HG03103 (cell line): ENCODE measurements at regions not wholly inside any gene's neighbourhood (a gene's known extent, or its start where the extent isn't known, plus 50 kb on each side); places are given as distances from the start of the nearest gene placed in this dataset.
"Not testable (repeated sequence)": the region's sequence is repeated elsewhere in the genome, so short reads cannot be mapped to it uniquely, and the experiment has no call there.

Experiments used
- ATAC-seq: cut with Tn5 transposase; IDR thresholded peaks from one replicate; pipeline ENCODE4 v1.9.1; 2021; ENCODE audit warnings: low read depth; ENCODE audit not compliant: unreplicated experiment

DNA sequence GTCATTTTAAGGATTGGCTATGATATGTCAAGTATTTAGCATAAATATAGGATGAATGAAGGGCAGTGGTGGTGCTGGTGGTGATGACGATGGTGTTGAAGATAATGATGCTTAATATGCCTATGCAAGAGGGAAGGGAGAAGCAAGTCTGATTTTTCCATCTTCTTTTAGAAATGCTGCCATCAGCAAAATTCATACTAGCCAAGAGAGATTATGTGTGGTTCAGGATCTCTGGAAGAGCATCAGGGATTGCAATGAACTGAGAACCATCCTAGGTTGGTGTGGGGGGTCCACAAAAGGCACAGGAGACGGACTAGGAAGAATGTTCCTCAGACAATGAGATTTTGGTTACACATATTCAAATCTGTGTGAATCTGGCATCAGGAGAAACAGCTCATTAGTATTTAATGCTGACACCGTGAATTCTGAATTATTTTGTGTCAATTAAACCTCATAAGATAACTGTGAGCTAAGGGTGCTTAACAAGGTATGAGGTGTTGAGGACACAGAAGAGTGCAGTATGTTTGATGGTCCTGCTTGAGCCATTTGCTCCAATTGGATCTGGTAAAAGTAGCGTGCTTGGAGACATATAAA lies 1120.8 kb upstream of the GOT2 start:
- no peak for ATAC-seq

DNA sequence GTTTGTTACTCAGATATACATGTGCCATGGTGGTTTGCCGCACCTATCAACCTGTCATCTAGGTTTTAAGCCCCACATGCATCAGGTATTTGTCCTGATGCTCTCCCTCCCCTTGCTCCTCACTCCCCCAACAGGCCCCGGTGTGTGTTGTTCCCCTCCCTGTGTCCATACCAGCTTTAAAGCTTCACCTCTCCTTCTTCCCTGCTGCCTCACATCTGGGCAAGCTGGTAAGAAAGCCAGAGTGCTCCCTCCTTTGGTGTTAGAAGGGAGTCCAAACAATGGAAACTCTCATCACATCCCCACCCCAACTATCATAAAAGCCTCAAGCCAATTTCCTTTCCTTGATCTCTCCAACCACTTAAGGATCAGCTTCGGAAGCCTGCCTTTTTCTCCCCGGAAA lies 1115.6 kb upstream of the GOT2 start:
- ATAC-seq, result no peak

DNA sequence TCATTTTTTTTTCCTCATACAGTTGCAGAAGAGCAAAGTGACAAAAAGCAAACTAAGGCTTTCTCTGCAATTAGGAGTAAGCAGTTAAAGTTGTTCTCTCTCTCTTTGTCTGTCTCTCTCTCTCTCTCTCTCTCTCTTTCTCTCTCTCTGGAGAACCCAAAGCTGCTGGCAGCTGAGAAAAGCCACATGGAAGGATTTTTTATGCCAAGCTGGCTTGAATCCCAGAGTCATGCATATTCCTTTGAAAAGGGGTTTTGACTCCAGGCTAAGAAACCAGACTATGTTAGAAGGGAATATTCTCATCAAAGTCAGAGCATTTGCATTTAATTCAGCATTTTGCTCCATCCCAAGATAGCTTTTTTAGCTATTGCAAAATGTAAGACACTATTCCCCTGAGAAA lies 1114.2 kb upstream of the GOT2 start:
- no peak for ATAC-seq

DNA sequence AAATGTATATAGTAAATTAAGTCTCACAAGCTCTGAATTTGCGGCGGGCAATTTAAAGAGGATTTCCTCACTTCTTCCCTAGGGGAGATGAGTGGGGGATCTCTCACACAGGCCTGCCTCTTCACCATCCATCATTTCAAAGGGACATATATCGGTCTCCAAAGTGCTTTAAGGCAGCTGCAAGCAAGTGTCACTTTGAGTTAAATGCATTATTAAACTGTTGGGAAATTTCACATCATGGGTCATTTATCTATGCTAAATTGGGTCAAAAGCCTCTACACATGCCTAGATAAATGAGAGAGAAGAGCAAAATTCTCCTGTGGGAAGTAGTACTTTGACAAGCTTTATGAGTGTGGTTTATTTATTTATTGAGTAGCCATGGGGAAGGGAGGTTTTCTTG lies 1106.1 kb upstream of the GOT2 start:
- no peak for ATAC-seq

DNA sequence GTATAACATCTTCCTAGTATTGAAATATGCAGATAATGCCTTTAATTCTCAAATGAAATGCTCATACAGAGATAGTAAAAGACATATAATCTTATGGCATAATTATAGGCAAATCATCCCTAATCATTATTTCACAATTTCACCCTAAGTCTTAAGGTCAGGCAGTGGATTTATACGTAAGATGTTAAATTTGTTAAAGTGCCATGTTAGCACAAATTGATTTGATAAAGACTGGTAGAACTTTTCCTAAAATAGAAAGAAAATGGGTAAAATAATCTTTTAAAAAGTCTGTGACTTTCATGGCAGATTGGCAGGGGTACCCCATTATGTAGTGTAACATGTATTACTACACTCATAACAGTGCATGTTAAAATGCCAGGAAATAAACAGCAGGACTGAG lies 1092.7 kb upstream of the GOT2 start:
- ATAC-seq, result no peak

DNA sequence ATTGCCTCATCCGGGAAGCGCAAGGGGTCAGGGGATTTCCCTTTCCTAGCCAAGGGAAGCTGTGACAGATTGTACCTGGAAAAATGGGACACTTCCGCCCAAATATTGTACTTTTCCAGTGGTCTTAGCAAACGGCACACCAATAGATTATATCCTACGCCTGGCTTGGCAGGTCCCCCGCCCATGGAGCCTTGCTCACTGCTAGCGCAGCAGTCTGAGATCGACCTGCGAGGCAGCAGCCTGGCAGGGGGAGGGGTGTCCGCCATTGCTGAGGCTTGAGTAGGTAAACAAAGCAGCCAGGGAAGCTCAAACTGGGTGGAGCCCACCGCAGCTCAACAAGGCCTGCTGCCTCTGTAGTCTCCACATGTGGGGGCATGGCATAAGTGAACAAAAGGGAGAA lies 1075.4 kb upstream of the GOT2 start:
- ATAC-seq, result not testable (repeated sequence)

DNA sequence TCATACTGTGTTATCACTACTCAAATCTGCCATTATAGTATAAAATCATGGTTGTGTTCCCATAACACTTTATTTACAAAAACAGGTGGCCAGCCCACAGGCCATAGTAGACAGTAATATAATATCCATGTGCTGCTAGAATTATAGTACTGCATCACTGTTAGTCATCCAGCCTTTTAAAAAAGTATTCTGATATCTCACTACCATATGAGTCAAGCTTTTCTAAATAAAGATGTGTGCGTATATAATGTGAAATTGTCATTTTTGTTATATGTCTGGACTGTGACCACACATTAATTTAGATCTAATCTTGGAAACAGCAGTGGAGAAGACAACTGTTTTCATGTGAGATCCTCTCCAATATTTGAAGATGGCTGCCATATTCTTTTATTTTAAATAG lies 1049.1 kb upstream of the GOT2 start:
- no peak for ATAC-seq

DNA sequence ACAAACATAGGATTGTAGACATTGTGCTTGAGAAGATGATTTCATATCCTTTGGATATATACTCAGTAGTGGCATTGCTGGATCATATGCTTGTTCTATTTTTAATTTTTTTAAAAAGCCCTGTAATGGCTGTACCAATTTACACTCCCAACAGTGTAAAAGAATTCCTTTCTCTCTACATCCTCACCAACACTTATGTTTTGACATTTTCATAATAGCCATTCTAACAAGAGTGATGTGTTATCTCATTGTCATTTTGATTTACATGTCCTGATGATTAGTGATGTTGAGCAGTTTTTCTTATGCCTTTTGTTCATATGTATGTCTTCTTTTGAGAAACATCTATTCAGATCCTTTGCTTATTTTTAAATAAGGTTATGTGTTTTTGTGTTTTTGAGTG lies 1039.2 kb upstream of the GOT2 start:
- ATAC-seq, result no peak

DNA sequence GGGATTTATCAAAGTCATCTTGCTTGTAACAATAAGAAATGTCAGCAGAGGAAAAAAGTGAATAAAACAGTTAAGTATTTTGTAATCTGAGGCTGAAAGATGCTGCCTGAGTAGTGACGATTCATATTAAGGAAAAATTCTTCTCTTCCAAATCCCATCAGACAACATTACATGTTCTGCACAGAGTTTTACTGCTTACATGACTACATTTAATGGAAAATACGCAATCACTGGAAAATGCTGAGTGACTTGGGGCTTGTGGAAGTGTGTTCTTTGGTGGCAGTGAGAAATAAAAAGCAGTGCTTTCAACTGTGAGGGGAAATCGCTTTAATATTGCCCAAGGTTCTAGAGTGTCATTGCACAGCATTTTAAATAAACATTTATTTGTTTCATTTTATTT lies 1025.2 kb upstream of the GOT2 start:
- no peak for ATAC-seq

DNA sequence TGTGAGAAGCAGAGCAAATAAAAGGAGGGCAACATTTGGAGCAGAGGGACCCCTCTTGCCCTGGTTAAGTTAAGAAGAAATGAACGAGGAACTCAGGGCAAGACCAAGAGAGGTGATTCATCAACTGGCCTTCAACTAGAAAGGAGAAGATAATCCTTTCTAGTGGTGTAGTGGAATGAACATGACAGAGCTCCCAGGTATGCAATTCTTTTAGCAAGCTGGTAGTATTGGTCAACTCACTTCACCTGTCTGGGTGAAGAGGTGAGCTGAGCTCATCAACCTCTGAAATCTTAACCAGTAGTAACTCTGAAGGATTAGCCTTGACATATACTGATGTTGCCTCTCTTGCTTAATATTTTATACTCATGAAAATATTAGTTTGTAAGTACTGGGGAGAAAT lies 1024.7 kb upstream of the GOT2 start:
- no peak for ATAC-seq

DNA sequence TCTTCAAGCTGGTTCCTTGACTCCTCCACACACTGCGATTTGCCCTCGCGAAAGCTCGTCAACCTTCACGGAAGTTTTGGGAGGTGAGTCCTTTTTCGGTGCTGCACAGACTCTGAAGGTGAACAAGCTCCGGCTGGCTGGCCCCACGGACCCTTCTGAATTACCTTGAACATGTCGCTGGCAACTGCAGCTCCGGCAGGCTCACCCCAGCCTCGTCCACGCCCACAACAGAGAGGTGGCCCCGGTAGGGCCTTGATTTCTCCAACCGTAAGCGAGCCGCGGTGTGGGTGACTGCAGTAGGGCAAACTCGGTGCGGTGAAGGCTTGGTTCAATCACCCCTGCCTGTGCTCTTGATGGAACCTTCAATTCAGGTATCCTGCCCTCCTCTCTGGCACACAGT lies 1020.7 kb upstream of the GOT2 start:
- ATAC-seq, result no peak

DNA sequence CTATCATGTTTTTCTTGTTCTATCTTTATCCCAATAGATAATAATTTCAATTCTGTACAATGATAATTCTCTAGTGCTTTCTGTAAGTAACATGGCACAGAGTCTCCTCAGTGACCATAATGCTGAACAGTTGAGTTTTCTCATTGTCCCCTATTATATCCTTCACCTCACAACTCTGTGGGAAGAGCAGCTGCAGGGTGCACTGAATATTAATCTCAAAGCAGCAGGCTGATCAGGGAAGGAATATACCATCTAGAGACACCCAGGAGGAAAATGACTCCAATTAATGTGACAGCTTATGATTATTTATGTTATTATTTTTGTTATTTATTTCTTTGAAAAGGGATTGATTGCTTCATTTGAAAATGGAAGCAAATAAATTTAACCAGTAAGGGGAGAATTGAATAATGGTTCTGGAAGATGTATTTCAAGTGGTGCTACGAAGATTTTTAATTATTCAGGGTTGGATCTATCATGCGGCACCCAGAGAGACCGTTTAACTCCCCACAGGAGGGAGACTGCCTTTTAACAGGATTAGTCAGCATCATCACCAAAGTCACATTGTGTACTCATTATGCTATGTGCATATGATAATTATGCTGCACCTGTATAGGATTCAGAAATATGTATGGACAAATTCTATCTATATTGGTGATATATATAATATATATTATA lies 1015.7 kb upstream of the GOT2 start:
- ATAC-seq, result no peak

DNA sequence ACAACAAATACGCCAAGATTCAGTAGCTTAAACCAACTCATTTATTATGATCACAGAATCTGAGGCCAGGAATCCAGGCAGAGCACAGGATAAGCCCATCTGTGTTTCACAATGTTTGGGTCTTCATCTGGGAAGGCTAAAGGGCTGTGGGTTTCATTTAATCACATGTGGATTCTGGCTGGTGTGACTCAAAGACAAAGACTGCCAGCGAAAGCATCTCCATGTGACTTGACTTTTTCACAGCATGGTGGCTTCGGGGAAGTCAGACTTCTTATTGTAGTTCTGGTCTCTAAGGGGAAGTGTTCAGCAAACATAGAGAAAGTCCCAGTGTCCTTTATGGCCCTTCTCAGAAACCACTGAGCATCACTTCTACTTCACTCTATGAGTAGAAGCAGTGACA lies 1014.4 kb upstream of the GOT2 start:
- ATAC-seq, result no peak

DNA sequence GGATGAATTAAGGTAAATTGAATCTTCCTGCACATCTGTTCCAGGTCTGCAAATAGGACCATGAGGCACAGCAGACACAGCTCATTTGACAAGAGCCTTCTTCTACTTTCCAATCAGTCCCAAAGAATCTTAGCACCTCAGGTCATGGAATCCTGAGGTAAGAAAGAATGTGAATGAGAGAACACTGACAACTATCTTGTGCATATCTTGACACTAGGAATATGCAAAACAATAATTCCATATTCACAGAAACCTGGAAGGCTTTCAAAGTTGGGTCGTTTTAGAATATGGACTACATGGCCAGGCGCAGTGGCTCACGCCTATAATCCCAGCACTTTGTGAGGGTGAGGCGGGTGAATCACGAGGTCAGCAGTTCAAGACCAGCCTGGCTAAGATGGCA lies 1009.4 kb upstream of the GOT2 start:
- ATAC-seq, result no peak

DNA sequence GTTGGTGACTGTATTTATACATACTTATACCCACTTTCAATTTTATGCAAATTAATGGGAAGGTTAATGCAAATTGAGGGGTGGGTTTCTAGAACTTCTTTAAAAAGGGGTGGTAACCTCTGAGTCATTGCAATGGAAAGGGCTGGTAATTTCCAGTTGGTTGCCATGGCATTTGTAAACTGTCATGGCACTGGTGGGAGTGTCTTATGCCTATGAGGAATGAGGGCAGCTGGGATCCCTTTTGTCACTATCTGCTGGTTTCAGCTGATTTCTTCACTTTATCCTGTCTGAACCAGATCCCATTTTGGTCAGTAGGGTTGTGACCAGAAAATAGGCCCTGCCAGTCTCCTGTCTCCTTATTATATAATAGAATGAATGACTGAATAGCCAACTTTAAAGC lies 1006.7 kb upstream of the GOT2 start:
- ATAC-seq, result no peak

DNA sequence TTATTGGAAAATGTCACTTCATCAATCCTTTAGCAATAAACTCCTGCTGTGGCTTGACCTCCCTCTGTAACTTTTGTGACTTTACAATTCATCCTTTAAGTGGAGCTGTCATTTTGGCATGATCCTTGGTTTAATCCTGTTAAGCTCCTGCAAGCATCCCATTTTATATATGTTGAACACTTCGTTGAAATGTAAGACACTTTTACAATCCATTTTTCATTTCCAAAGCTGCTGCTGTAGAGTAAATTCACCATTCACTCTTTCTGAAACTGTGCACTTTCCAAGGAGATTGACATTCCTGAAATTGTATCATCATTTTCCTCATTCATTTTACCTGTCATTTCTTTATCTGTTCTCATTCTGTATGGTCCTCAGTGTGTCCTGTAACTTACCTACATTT lies 1003.2 kb upstream of the GOT2 start:
- ATAC-seq, result no peak

DNA sequence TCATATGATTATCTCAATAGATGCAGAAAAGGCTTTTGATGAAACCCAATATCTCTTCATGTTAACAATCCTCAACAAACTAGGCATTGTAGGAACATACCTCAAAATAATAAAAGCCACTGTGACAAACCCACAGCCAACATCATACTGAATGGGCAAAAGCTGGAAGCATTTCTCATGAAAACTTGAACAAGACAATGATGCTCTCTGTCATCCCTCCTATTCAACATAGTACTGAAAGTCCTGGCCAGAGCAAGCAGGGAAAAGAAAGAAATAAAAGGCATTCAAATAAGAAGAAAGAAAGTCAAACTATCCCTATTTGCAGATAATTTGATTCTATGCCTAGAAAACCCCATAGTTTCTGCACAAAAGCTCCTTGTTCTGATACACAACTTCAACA lies 999.2 kb upstream of the GOT2 start:
- ATAC-seq, result no peak

DNA sequence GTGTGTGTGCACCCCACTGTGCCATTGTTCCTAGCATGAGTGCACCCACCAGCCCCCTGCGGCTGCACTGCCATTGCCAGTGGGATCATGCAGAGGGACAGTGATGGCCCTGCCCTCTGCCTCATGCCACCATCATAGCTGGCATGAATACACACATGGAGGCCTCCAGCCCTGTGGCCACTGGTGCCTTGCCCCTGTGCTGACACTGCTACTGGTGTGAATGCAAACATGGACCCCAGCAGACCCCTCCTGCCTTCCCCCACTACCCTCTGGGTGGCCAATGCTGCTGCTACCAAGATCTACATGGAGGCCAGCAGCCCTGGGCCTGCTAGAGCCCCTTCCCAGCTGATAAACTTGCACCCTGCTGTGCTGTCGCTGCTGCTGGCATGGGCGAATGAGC lies 995.5 kb upstream of the GOT2 start:
- no peak for ATAC-seq

DNA sequence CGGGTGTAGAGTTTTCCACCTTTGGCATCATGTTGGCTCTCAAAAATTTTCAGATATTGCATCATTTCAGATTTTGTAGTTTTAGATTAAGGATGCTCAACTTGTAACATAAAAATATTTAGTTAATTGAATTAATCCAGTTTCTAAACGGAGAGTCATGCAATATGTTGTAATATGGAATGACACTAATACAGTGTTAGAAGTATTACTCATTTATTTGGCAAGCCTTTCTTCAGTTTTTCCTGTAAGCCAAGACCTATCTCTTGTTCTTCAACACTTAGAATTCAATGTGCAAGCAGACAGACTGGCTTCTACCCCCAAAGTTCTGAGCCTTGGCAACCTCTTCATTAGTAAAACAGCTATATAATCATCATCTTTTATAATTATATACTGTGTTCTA lies 985.0 kb upstream of the GOT2 start:
- no peak for ATAC-seq

DNA sequence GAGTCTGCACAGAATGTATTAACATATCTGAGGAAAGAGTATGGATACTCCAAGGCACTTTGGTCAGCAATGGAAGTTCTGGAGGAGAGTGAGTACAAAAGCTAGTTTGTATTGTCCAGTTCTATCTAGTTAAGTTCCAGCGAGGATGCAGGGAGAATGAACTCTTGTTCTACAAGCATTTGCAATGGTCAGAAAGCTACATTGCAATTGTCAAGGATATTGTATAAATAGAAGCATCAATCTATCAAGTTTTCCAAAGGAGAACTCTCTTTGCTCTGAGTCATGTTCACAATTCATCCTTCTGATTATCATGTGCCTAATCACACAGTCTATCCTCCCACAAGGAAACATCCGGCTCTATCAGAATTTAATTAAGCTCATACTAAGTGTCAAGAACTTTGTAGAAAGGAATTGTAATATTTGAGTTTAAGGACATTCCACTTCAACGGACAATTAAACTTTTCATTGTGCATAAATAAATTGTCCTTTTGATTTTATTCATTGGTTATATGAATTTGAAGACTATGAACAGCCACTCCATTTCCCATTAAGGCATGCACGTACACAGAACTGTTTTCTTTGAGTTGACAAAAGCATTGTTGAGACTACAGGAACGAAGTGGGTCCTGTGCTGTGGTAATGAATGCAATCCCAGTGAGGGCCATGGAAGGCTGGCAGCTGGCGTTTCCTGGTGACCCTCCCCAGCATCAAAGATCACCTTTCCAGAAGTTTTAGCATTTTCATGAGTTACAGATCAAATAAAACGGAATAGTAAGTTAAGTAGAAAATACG lies 973.5 kb upstream of the GOT2 start:
- ATAC-seq, result no peak

DNA sequence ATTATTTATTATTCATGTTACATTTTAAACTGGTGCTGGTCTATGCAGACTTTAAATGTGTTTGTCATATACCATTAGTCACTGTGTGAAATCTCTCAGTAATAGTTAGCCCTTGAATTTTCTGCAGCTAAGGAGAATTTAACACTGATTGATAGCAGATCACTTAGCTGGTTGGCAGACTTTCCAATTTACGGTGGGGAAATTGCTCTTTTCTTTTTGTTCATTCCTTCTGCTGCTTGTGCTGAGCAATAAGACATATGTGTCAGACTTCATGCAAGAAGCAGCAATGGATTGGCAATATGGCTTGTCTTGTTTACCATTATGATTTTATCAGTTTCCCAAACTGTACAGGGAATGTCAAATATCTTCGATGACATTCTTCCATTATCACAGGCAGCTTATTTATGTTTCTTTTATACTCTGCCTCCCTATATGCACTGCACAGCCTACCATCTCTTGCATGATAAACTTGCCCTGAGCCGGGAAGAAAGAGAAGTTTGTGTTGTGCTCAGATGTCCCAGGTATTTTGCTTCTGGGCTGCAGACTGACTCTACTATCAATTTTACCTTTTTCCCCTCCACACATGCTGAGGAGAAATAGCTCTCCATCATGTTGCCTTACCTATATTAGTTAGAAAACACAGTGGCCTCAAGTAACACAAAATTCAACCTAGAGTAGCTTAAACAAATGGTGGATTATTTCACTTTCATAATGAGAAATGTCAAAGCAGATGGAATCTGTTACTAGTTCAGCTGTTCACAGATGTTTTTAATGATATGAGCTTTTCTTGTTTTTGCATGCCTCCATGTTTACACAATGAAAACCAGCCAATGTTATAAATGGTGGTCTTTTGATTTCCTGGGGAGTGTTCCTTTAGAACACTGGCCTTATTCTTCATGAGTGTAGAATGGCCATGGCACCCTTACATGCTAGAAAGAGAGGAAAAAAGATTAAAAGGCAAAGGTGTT lies 968.1 kb upstream of the GOT2 start:
- no peak for ATAC-seq
